Limb (tissue), 2 donors: ENCODE measurements at regions not wholly inside any gene's neighbourhood (a gene's known extent, or its start where the extent isn't known, plus 50 kb on each side); places are given as distances from the start of the nearest gene placed in this dataset.

Source experiments
- DNase-seq, 2 donors: peaks; one replicate each; pipeline ENCODE4 v3.0.0-alpha.2; 2016; ENCODE audit errors: extremely low spot score in 2 of 2

- DNase-seq: no peak
Observed at GRCh38 chr2:165033402-165033801, 78.1 kb upstream of the SLC38A11 start.

- no peak for DNase-seq
Observed at GRCh38 chr2:165032559-165032958, 77.2 kb upstream of the SLC38A11 start.

- DNase-seq: no peak
Observed at GRCh38 chr2:165024199-165024598, 68.9 kb upstream of the SLC38A11 start.

GRCh38 chr2:165022781-165023180 lies 67.5 kb upstream of the SLC38A11 start:
- no peak for DNase-seq

GRCh38 chr2:165017966-165018596 lies 62.8 kb upstream of the SLC38A11 start:
- DNase-seq: no peak

GRCh38 chr2:165016772-165017411 lies 61.6 kb upstream of the SLC38A11 start:
- peak; percentile 42 to 58 for DNase-seq

GRCh38 chr2:165015052-165015642 lies 59.8 kb upstream of the SLC38A11 start:
- DNase-seq: peak; percentile 53 to 71

- DNase-seq: no peak
Observed at GRCh38 chr2:165013944-165014619, 58.8 kb upstream of the SLC38A11 start.

GRCh38 chr2:165011199-165011598 lies 55.9 kb upstream of the SLC38A11 start:
- no peak for DNase-seq

GRCh38 chr2:165010556-165010955 lies 55.2 kb upstream of the SLC38A11 start:
- no peak for DNase-seq

GRCh38 chr2:165009466-165009865 lies 54.1 kb upstream of the SLC38A11 start:
- no peak for DNase-seq

GRCh38 chr2:165008730-165009315 lies 53.5 kb upstream of the SLC38A11 start:
- no peak for DNase-seq

GRCh38 chr2:165007161-165007744 lies 51.9 kb upstream of the SLC38A11 start:
- DNase-seq: no peak
